CD1c-positive myeloid dendritic cell (primary cell): ENCODE measurements at regions not wholly inside any gene's neighbourhood (a gene's known extent, or its start where the extent isn't known, plus 50 kb on each side); places are given as distances from the start of the nearest gene placed in this dataset.

Source experiments
- DNase-seq: peaks from one replicate; pipeline ENCODE4 v3.0.0-alpha.2; 2016; ENCODE audit errors: extremely low spot score

- no peak for DNase-seq
These were observed 303.3 kb upstream of the TMPO start for GRCh38 chr12:98211909-98212695.

DNA sequence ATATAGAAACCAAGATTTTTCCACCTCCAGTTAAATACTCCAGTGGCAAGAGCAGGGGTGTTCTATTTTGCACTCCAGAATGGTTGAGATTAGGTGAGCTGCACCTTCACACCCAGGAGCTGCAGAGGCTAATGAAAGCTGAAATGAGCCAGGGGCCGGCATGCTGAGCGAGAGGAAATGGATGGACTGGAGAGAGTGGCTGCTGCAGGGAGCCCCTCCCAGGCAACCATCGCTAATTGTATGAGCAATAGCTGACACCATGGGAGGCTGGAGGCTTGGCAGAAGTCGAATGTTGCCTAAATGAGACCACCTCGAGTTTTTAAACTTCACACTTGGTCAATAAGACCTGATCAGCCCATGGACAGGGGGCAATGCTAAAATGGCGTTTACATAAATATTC, 301.8 kb upstream of the TMPO start:
- DNase-seq, result no peak

GRCh38 chr12:98217257-98217656, 298.1 kb upstream of the TMPO start:
- DNase-seq, result no peak

DNA sequence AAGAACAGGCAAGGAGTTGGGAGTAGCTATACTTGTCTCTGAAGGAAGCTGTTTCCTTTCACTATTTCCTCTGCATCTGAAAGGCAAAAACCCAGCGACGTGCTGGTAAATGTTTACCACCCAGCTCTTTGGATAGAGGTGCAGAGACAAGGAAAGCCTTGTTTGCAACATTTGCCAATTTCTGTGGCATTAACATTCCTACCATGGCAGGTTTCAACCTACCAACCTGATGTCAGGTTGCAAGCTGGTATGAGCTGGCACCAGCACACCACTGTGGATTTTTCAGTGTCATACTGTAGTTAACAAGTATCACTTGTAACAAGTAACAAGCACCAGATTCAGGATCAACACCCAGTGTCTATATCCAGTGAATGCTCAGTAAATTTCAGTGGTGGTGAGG, 294.8 kb upstream of the TMPO start:
- DNase-seq, result no peak

- no peak for DNase-seq
These were observed 294.1 kb upstream of the TMPO start for GRCh38 chr12:98221243-98221808.

GRCh38 chr12:98222135-98222534, 293.3 kb upstream of the TMPO start:
- DNase-seq, result no peak

DNA sequence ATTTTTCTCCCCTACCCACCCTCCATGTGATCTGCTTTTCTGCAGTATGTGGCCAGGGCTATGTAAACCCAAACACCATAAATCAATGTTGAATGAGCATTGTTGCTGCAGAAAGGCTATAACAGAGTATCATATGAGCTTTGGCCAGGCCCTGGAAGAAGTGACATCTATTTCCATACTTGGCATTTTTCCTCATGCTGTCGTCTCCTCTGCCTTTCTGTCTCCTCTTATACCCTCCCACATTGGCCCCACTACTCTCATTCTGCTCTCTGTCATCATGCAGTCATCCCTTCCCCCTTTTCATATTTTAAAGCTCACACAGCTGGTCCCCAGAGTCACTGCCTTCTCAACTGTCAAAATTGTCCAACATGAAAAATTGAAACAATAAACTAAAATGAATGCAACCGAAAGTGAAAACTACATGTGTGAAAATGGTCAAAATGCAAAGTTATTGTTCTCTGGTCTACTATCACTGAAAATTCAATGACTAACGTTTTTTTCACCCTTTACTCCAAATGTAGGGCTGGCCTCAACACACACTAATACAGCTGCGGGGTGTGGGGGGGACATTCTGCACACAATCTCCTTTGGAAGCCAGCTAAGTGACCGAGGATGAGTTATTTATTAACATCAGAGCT, 290.7 kb upstream of the TMPO start:
- DNase-seq, result no peak

DNA sequence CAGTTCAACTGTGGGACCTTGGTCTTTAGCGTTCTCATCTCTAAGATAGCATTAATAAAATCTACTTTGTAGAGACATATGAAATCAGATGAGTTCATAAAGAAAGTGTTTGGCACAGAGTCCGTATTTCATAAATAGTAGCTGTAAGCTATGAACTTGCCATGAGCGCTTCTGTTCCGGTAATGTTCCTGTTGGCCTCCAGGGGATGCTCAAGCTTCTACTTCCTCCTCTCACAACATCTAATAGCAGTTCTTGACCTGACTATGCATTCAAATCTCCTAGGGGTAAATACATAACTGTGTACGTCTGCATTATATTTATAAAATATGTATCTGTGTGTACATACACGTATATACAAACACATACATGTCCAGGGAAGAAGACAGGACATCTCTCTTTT, 288.2 kb upstream of the TMPO start:
- DNase-seq, result peak; percentile 14

- DNase-seq, result no peak
These were observed 286.5 kb upstream of the TMPO start for GRCh38 chr12:98228683-98229539.

DNA sequence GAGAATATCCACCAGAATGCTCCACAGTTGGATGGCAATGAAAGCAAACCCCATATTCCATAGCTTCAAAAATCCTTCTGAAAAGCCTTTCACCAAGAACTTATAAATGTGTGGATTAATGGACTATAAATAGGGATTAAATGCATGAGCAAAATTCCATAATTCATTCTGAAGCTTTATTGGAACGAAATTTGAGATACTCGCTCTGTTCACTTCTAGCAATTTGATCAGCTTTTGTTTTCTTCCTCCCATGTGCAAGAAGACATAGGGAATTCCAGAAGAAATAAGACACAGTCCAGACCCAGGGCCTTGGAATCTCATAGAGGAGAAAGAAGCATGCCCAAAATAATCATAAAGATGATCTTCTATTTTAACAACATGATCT, 285.9 kb upstream of the TMPO start:
- DNase-seq, result no peak

DNA sequence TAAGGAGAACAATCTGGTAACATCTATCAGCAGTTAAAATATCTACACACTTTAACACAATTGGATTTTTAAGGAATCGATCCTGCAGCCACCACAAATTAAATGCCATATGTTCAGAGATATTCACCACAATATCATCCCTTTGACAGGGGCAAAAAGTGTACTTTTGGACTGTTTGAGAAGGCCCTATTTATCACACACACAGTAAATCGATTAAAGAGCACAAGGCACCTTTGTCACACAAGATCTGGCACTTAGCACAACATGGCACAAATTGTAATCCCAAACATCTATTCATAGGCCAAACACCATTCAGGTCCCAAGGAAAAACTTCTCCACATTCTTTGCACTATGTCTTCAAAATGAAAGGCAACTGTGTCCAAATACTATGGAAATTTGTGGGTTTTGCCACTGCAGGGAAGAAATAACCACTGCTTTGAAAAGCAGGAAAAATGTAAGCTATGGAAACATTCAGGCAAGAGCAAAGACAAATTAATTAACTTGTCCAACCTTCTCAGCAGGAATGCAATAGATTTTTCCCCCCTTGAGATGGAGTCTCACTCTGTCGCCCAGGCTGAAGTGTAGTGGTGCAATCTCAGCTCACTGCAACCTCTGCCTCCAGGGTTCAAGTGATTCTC, 282.5 kb upstream of the TMPO start:
- no peak for DNase-seq

DNA sequence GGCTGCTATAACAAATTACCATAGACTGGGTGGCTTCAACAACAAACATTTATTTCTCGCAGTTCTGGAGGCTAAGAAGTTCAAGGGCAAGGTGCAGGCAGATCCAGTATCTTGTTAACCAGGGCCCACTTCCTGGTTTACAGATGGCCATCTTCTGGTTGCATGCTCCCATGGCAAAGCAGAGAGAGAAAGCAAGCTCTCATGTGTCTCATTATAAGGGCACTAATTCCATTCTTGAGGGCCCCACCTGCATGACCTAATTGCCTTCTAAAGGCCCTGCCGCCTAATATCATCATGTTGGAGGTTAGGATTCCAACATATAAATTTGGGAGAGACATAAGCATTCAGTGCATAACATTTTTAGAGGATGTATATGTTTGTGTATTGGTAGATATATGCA, 280.1 kb upstream of the TMPO start:
- no peak for DNase-seq

DNA sequence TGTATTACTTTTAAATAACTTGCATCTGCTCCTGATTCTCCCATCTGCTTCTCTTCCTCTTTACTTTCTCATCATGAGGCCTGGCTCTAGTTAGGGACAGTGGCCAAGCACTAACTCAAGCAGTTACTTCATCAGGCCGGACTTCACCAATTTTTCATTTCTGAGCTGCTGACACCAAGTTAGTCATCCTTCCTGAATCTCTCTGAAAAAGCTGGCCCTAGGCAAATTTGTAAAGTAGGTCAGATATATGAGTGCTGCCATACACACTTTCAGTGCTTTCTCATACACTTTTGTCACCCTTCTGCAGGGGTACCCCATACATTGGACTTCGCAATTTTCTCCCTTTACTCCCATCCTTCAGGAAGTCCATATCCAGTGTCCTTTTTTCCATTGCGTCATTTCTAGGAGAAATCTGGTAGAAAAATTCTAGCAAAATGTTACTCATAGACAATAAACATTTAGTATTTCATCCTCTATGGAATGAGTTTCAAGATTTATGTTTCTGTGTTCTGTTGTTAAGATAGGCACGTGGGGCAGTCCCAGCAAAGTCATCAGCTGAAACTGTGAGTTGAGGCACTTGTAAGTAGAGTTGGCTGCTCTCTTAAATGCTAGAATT, 276.8 kb upstream of the TMPO start:
- no peak for DNase-seq

GRCh38 chr12:98243190-98243589, 272.2 kb upstream of the TMPO start:
- no peak for DNase-seq

DNA sequence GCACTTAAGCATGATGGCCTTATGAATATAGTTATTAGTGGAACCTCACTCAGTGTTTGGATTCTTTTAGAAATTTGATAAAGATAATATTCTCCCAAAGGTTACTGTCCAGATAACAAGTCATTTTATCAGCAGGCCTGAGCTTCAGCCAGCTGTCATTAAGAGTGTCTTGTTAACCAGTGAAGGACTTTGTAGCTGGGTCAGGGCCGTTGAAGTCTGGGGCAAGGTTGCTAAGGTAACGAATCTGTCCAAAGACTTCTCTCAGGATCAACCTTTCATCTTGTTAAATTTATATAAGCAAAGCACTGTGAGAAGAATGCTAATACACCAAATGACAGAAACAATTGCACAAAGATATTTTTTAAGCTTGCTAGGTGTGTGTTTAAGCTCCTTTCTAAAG, 271.3 kb upstream of the TMPO start:
- no peak for DNase-seq

DNA sequence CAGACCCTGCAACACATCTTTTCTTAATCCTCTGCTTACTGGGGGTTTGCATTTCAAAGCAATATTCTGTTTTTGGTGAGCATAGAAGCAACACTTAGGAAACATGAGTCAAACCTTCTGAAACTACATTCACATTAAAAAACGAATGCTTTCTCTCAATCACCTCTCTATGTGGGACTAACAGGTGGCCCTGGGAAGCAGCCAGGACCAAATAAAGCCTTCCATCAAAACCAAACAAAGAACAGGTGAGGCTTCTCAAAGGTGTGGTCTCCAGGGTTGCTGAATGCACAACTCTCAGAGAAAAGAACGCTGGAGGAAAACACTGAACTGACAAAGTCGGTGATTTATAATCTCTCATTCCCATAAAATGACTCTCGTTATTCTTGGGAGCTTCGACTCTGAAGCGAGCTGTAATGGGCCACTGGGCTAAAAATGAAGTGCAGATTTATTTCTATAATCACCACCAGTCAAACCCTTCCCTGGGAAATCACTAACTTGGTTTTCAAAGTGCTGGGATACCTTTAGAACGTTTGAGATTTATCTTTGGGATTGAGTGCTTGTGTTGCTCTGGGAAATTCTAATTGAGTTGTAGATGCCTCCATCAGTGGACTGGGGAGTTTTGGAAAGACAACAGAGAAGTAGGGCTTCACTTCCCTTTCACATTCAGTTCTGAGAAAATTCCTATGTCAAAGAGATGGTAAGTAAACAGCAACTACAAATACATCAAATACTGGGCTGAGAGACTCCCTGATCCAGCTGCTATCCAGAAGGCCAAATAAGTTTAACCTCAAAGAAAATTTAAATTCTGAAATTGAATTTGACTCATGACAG, 262.0 kb upstream of the TMPO start:
- DNase-seq, result no peak

DNA sequence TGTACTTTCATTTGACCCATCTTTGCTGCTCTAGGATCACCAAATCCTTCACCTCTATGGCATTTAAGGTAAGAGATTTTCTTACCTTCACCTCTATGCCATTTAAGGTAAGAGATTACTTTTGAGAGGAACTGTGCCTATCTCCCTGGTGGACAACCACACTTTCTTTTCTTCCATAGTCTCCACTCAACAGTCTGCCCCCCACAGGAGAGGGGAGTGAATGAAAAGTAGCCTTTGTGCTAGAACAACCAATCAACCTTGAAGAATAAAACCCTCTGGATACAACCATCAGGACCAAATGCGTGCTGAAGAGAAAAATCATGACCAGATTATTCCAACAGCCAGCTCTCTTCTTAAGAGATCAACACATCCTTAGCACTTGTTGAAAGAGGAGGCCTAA, 258.6 kb upstream of the TMPO start:
- no peak for DNase-seq

DNA sequence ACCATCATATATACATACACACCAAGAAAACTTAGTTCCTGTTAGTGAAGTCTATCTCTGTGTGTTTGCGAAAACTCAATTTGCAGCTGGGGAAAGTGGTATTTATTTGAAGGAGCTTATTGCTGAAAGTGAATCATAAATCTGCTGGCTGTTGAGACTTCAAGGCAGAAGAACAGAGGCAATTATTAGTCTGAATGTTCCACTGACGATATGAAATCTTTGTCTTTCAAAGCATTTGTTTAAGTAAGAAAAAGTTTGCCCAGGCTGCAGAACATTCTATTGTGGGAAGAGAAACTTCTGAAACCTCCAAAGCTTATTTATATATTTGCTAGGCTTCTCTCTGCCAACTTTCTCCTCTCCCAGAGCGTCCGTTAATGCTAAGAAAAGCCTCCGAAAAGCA, 255.7 kb upstream of the TMPO start:
- no peak for DNase-seq

- no peak for DNase-seq
These were observed 255.1 kb upstream of the TMPO start for GRCh38 chr12:98260276-98260675.

- no peak for DNase-seq
These were observed 252.5 kb upstream of the TMPO start for GRCh38 chr12:98262902-98263301.
